ENCODE measurements at regions not wholly inside any gene's neighbourhood (a gene's known extent, or its start where the extent isn't known, plus 50 kb on each side); places are given as distances from the start of the nearest gene placed in this dataset.

DNA sequence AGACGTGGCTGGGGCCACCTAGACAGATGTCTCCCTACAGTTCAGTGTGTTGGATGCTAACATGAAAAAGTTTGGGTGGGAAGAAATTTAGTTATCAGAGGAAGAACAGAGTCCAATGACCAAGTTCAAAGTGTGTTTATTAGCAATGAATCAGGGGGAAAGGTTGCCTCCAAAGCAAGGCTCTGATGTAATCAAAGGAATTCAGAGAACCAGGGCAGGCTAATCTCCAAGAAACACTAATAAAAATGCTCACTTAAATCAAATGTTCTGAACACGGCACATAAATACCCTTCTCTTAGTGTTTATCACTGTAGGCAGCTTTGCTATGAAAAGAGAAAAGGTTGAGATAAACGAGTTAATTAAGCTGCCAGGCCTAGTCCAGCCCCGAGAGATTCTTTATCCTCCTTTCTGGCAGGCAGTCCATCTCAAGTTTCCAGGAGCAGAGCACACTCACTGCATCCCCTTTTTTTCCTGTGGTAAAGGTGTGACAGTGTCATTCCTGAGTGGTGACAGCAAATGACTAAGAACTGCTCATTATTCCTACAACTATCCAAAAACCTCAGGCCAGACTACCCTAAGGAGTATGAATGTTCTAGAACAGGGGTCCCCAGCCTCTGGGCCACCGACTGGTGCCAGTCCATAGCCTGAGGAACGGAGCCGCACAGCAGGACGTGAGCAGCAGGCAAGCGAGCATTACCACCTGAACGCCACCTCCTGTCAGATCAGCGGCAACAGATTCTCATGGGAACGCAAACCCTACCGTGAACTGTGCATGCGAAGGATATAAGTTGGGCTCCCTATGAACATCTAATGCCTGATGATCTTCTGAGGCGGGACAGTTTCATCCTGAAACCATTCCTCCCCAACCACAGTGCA lies 66.9 kb upstream of the FHIP2A start:
- TF ChIP-seq, protein P1, sequence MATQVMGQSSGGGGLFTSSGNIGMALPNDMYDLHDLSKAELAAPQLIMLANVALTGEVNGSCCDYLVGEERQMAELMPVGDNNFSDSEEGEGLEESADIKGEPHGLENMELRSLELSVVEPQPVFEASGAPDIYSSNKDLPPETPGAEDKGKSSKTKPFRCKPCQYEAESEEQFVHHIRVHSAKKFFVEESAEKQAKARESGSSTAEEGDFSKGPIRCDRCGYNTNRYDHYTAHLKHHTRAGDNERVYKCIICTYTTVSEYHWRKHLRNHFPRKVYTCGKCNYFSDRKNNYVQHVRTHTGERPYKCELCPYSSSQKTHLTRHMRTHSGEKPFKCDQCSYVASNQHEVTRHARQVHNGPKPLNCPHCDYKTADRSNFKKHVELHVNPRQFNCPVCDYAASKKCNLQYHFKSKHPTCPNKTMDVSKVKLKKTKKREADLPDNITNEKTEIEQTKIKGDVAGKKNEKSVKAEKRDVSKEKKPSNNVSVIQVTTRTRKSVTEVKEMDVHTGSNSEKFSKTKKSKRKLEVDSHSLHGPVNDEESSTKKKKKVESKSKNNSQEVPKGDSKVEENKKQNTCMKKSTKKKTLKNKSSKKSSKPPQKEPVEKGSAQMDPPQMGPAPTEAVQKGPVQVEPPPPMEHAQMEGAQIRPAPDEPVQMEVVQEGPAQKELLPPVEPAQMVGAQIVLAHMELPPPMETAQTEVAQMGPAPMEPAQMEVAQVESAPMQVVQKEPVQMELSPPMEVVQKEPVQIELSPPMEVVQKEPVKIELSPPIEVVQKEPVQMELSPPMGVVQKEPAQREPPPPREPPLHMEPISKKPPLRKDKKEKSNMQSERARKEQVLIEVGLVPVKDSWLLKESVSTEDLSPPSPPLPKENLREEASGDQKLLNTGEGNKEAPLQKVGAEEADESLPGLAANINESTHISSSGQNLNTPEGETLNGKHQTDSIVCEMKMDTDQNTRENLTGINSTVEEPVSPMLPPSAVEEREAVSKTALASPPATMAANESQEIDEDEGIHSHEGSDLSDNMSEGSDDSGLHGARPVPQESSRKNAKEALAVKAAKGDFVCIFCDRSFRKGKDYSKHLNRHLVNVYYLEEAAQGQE (IDR thresholded peaks at IDR 0.05; ENCODE audit: insufficient replicate concordance, low read depth), result no peak
- TF ChIP-seq CTCF (IDR thresholded peaks at IDR 0.05; ENCODE audit: insufficient read depth, low read length) (no peak), POLR2AphosphoS5 (IDR thresholded peaks at IDR 0.05; ENCODE audit: low read depth) (no peak), GABPA (IDR thresholded peaks at IDR 0.05; ENCODE audit: low read depth) (no peak), SPI1 (IDR thresholded peaks at IDR 0.05; ENCODE audit: borderline replicate concordance, low read depth) (no peak)
